NCI-H2107 treated with DMSO at 0.1 percent for 48 hours (cell line): ENCODE measurements at regions not wholly inside any gene's neighbourhood (a gene's known extent, or its start where the extent isn't known, plus 50 kb on each side); places are given as distances from the start of the nearest gene placed in this dataset.
"Not testable (repeated sequence)": the region's sequence is repeated elsewhere in the genome, so short reads cannot be mapped to it uniquely, and the experiment has no call there.

Experiments
- DNase-seq: peaks from one replicate; lab custom pipeline; 2025; ENCODE audit not compliant: unreplicated experiment; lab: John Stamatoyannopoulos, UW

DNA sequence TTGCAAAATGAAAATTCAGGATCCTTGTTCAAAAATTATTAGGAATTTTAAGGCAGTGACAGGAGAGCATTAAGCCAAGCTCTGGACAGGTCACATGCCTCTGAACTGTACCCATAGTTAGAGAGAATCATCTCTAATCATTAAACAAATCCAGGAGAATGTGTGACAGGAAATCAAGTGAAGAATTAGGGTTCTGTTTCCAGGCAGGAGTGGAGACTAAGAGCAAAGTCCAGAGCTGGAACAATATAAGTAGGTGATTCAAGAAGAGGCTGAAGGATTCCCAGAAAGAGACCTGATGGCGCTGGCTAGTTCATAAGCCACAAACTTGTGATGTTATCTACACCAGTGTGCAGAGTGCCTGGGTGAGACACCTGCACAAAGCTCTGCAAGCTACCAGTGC, 104.6 kb upstream of the PRKG2 start:
- no peak for DNase-seq

DNA sequence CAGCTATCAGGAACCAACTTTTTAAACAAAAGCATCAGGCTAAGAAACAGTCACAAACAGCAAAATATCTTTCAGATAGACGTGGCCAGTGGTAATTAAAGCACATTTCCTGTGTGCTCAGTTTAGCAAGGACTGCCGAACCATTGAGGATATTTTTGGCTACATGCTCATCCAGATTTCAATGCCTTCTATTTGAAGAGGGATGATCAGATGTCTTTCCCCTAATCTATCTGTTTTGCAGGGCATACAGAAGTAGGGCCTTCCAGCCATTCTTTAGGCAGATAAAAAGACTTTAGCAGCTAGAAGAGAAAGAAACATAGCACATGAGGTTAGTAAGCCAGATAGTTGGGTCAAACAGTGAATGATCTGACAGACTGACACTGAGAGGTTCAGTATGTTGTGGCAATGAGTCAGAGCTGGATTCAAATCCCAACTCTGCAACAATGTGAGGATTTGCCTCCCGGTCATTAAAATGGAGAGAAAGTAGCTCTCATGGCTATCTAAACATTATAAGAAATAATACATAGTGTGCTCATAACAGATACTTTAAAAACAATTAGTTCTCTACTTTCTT, 100.0 kb upstream of the PRKG2 start:
- DNase-seq: no peak

DNA sequence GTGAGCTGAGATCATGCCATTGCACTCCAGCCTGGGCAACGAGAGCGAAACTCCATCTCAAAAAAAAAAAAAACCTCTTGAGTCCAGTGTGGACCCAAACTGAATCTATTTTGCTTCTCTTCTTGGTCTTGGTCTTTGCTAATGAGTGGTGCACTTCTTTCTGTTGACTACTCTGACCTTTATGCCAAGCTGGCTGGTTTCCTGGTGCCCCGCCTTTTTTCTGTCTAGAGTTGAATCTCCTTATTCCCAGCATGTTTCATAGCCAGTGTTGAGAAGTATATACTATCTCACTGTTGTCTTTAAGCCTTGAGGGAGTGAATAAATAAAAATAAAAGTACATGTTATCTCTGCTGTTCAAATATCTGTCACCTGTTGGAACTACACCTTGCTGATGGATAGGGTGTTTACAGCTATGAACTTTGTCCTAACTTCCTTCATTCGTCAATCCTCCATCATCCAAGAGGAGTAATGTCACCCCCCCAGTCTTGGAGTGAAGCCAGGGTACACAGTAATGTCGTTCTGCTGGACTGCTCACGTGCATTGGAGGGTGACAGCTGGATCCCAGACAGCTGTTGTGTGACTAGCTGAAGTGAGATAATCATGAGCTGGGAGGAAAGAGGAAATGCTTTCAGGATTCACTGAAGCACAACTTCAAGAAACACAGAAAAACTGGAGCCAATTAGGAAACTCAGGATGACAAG, 99.3 kb upstream of the PRKG2 start:
- peak; percentile 5 for DNase-seq

DNA sequence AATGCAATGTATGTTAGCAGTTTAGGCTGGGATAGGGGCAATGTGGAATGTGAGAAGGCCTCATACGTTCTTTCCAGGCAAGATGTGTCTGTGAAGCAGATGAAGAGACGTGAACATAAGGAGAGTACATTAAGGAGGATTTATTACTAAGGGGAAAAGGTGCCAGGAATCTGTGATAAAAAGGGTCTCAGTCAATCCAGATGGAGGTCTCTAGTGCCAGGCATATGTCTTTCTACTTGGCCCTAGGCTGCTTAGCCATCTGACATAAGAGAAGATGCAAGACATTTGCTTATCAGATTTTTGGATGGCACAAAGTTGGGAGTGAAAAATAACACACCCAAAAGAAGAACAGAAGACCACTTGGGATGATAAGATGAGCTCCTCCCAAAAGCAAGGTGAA, 93.0 kb upstream of the PRKG2 start:
- no peak for DNase-seq

DNA sequence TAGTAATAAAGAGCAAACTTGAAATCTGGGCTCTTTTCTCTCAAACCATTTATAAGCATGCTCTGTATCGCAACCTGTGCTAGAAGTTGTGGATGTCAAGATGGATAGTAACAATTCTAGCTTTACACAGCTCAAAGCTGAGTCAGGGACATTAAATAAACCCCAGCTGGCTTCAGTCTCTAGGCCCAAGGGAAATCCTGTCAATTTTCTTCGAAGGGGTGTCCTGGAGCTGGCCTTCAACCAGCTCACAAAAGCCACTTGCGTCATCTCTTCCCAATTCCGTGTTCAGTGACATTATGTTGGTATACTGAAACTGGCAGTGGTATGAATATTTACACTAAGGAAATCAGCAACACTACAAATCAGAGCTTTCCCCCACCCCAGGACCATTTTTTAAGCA, 89.8 kb upstream of the PRKG2 start:
- DNase-seq: no peak

DNA sequence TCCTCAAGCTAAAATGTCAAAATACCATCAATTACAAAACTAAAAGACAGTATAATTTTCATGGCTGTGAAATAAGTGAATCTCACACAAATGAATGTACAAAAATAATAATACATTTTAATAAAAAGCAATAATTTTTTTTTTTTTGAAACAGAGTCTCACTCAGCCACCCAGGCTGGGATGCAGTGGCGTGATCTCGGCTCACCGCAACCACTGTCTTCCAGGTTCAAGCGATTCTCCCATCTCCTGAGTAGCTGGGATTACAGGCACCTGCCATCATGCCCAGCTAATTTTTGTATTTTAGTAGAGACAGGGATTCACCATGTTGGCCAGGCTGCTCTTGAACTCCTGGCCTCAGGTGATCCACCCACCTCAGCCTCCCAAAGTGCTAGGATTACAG, 85.3 kb upstream of the PRKG2 start:
- not testable (repeated sequence) for DNase-seq

DNA sequence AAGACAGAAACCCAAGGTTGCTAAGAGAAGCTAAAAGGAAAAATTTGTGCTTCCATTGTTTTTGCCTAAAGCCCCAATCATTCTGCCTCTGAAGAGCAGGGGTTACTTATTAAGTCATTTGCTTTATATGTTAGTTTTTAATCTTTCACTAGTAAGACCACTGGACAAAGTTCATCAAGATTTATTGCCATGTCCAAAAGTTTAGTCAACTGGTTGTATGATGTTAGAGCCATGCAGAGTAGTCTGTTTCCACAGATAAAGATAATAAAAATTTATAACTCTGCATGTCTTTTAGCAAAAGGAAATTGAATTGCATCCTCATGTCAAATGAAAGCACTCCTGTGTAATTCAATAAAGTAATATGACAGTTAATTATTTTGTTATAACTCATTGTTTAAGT, 75.8 kb upstream of the PRKG2 start:
- DNase-seq: no peak

DNA sequence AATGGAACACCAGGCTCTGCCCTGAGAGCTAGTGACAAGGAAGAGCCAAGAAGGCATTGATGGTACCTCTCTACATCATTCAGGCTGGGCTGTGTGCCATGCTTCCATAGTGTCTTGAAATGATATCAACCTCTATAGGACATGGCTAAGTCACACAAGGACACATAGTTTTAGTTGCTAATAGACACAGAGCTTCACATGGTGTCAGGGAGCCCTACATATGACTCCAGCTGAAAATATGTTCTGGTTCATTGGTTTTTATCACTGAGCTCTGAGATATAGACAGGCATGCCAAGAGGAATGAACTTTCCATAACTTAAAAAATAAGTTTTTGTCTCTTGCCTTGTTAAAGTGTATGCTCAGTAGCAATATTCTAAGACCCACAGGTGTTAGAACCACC, 72.1 kb upstream of the PRKG2 start:
- no peak for DNase-seq

DNA sequence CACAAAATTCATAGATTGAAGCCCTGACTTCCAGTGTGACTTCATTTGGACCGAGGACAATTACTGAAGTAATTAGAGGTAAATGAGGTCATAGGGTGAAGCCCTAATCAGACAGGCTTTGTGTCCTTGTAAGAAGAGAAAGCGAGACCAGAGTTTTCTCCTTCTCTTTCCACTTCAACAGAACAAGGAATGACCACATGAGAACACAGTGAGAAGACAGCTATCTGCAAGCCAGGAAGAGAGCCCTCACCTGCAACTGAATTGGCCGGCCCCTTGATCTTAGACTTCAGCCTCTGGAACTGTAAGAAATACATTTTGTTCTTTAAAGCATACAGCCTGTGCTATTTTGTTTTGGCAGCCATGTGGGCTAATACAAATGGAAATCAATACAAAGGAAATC, 67.1 kb upstream of the PRKG2 start:
- no peak for DNase-seq

DNA sequence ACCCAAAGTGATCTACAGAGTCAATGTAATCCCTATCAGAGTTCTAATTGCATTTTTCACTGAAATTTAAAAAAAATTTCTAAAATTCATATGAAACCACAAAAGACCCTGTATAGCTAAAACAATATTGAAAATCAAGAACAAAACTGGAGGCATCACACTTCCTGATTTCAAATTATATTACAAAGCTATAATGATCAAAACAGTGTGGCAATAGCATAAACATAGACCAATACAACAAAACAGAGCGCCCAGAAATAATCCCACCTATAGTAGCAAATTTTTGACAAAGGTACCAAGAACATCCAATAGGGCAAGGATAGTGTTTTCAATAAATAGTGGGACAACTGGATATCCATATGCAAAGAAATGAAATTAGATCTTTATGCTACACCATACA, 59.4 kb upstream of the PRKG2 start:
- DNase-seq: no peak

DNA sequence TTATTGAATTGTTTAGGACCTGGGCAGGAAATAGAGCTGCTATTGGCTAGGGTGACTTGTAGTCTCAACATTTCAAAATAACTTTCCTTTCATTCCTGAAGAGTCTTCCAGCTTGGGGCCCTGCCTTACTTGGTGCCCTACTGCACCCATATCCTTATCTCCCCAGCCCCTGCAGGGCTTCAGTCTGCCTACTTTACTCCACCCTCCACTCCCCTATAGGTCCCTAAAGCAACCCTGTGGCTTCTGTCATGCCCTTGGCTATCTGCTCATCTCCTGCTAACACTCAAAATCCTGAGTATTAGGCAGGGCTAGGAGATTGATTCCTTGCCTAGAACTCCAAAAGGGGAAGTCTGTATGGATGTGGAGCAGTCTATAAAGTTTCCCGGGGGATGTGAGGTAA, 57.6 kb upstream of the PRKG2 start:
- no peak for DNase-seq
